ENCODE measurements at regions not wholly inside any gene's neighbourhood (a gene's known extent, or its start where the extent isn't known, plus 50 kb on each side); places are given as distances from the start of the nearest gene placed in this dataset.

- no peak for DNase-seq
Observed at GRCh38 chr14:29310210-29310609, 543.6 kb downstream of the FOXG1 start.

GRCh38 chr14:29310757-29311156 is 544.2 kb downstream of the FOXG1 start:
- no peak for DNase-seq

- no peak for DNase-seq
Observed at GRCh38 chr14:29311983-29312382, 545.4 kb downstream of the FOXG1 start.

GRCh38 chr14:29316936-29317335 is 550.3 kb downstream of the FOXG1 start:
- no peak for DNase-seq

GRCh38 chr14:29317423-29317822 is 550.8 kb downstream of the FOXG1 start:
- DNase-seq: no peak

- DNase-seq: no peak
Observed at GRCh38 chr14:29320286-29320685, 553.7 kb downstream of the FOXG1 start.

GRCh38 chr14:29321646-29322045 is 555.1 kb downstream of the FOXG1 start:
- no peak for DNase-seq

- no peak for DNase-seq
Observed at GRCh38 chr14:29339494-29340172, 573.0 kb downstream of the FOXG1 start.

GRCh38 chr14:29348504-29348903 is 579.1 kb downstream of the PRKD1 start:
- no peak for DNase-seq

- DNase-seq: no peak
Observed at GRCh38 chr14:29350496-29350895, 577.2 kb downstream of the PRKD1 start.

GRCh38 chr14:29351996-29352705 is 575.5 kb downstream of the PRKD1 start:
- no peak for DNase-seq

GRCh38 chr14:29352706-29353080 is 575.0 kb downstream of the PRKD1 start:
- no peak for DNase-seq

- no peak for DNase-seq
Observed at GRCh38 chr14:29353513-29353912, 574.1 kb downstream of the PRKD1 start.

- DNase-seq: no peak
Observed at GRCh38 chr14:29354486-29354885, 573.2 kb downstream of the PRKD1 start.

GRCh38 chr14:29355331-29355730 is 572.3 kb downstream of the PRKD1 start:
- DNase-seq: no peak

- no peak for DNase-seq
Observed at GRCh38 chr14:29355846-29356245, 571.8 kb downstream of the PRKD1 start.

- DNase-seq: no peak
Observed at GRCh38 chr14:29360656-29361055, 567.0 kb downstream of the PRKD1 start.

- no peak for DNase-seq
Observed at GRCh38 chr14:29370024-29370423, 557.6 kb downstream of the PRKD1 start.

GRCh38 chr14:29376237-29376636 is 551.4 kb downstream of the PRKD1 start:
- no peak for DNase-seq

GRCh38 chr14:29380826-29381225 is 546.8 kb downstream of the PRKD1 start:
- no peak for DNase-seq

- no peak for DNase-seq
Observed at GRCh38 chr14:29388571-29388970, 539.1 kb downstream of the PRKD1 start.

- no peak for DNase-seq
Observed at GRCh38 chr14:29390081-29390832, 537.4 kb downstream of the PRKD1 start.

GRCh38 chr14:29391231-29391630 is 536.4 kb downstream of the PRKD1 start:
- DNase-seq: no peak

- no peak for DNase-seq
Observed at GRCh38 chr14:29391801-29392200, 535.8 kb downstream of the PRKD1 start.

Data from MV-4-11 (cell line).